A549 (cell line): ENCODE measurements at regions not wholly inside any gene's neighbourhood (a gene's known extent, or its start where the extent isn't known, plus 50 kb on each side); places are given as distances from the start of the nearest gene placed in this dataset.

Experiments used
- ATAC-seq, 2 experiments: fragments of 200-7000 bp in 1 of 2; fragments of >200 bp in 1 of 2; cut with Nextera tagmentation in 1 of 2; cut with Tn5 transposase in 1 of 2; 3 replicates each; pipeline versions ENCODE4 v1.8.0 to v1.9.1; 2018 to 2020; ENCODE audit warnings: mild to moderate bottlenecking in 1 of 2, moderate library complexity in 1 of 2
- CTCF ChIA-PET: fragments of 300-600 bp; sonication (Branson Sonifier 250); formaldehyde crosslinking; extraction: SDS; loops from one replicate; lab custom pipeline; 2021; ENCODE audit warnings: antibody characterized with exemption, inconsistent platforms; lab: Yijun Ruan, JAX
- POLR2A ChIA-PET: fragments of 350-600 bp; formaldehyde crosslinking; extraction: SDS; loops from one replicate; lab custom pipeline; 2021; ENCODE audit warnings: antibody characterized with exemption, inconsistent platforms; lab: Yijun Ruan, JAX
- DNase-seq, 2 experiments: peaks; one replicate each; pipeline versions ENCODE4 v3.0.0 to v3.0.0-alpha.2; 2011 to 2016; ENCODE audit warnings: low read depth in 1 of 2, low spot score in 1 of 2
- FAIRE-seq: peaks from 2 replicates; lab custom pipeline; 2011; peaks lifted over from hg19 to GRCh38; lab: Jason Lieb, UNC
- H3K27ac ChIP-seq, 2 experiments: fragments of >200 bp; sonication (Bioruptor Twin); formaldehyde crosslinking; 3 replicates each; pipeline ENCODE4 v1.5.1; 2016 to 2017
- H3K4me1 ChIP-seq: fragments of >200 bp; sonication (Bioruptor Twin); formaldehyde crosslinking; 3 replicates; pipeline ENCODE4 v1.6.1; 2016
- H3K4me2 ChIP-seq: fragments of >200 bp; sonication (Bioruptor Twin); formaldehyde crosslinking; 3 replicates; pipeline ENCODE4 v1.6.1; 2016
- H3K4me3 ChIP-seq: fragments of >200 bp; sonication (Bioruptor Twin); formaldehyde crosslinking; 3 replicates; pipeline ENCODE4 v1.5.1; 2016
- H3K9me3 ChIP-seq: fragments of >200 bp; sonication (Bioruptor Twin); formaldehyde crosslinking; 3 replicates; pipeline ENCODE4 v1.6.1; 2016
- CBX2 ChIP-seq: fragments of 200-600 bp; sonication (generic); IDR thresholded peaks from 2 replicates; pipeline ENCODE4 v1.6.1; 2016; ENCODE audit warnings: low read depth, mild to moderate bottlenecking, borderline replicate concordance
- CBX8 ChIP-seq: fragments of 200-600 bp; sonication (generic); IDR thresholded peaks from 2 replicates; pipeline ENCODE4 v1.6.1; 2016
- CHD2 ChIP-seq: fragments of 150-350 bp; IDR thresholded peaks from 2 replicates; pipeline ENCODE4 v1.6.1; 2014; ENCODE audit warnings: low read length; ENCODE audit not compliant: partially characterized antibody
- CHD4 ChIP-seq: fragments of 200-600 bp; sonication (generic); IDR thresholded peaks from 2 replicates; pipeline ENCODE4 v1.6.1; 2016; ENCODE audit warnings: antibody characterized with exemption, mild to moderate bottlenecking, borderline replicate concordance
- CTCF ChIP-seq: fragments of >200 bp; sonication (Bioruptor Twin); formaldehyde crosslinking; IDR thresholded peaks from 3 replicates; pipeline ENCODE4 v1.5.1; 2016
- E2F6 ChIP-seq: IDR thresholded peaks from 2 replicates; pipeline ENCODE4 v1.6.1; 2012; ENCODE audit warnings: low read depth, borderline replicate concordance
- EP300 ChIP-seq, 2 experiments: fragments of >200 bp; sonication (Bioruptor Twin); formaldehyde crosslinking; IDR thresholded peaks; 2 replicates in 1 of 2; 3 replicates in 1 of 2; pipeline ENCODE4 v1.6.1; 2016 to 2017
- HDAC2 ChIP-seq: fragments of 200-600 bp; sonication (generic); IDR thresholded peaks from 2 replicates; pipeline ENCODE4 v1.6.1; 2016
- HOXA7 ChIP-seq: fragments of 250-450 bp; sonication (Bioruptor Pico); IDR thresholded peaks from 2 replicates; pipeline ENCODE4 v1.5.0; 2020; ENCODE audit warnings: mild to moderate bottlenecking, moderate library complexity
- HOXB5 ChIP-seq: fragments of 250-450 bp; sonication (Bioruptor Pico); IDR thresholded peaks from 2 replicates; pipeline ENCODE4 v1.5.0; 2020; ENCODE audit warnings: mild to moderate bottlenecking, moderate library complexity
- KDM1A ChIP-seq: fragments of 200-600 bp; sonication (generic); IDR thresholded peaks from 2 replicates; pipeline ENCODE4 v1.6.1; 2016; ENCODE audit warnings: low read depth, mild to moderate bottlenecking
- KDM5A ChIP-seq: fragments of 200-600 bp; sonication (generic); IDR thresholded peaks from 2 replicates; pipeline ENCODE4 v1.6.1; 2016; ENCODE audit warnings: antibody characterized with exemption, mild to moderate bottlenecking
- MAZ ChIP-seq: fragments of 150-350 bp; IDR thresholded peaks from 2 replicates; pipeline ENCODE4 v1.6.1; 2014; ENCODE audit warnings: antibody characterized with exemption, low read depth, low read length, borderline replicate concordance
- NFE2L2 ChIP-seq: fragments of 150-350 bp; conservative IDR thresholded peaks from 2 replicates; pipeline ENCODE4 v1.6.1; 2014; ENCODE audit warnings: low read length
- NPAS2 ChIP-seq: fragments of 250-450 bp; sonication (Bioruptor Pico); IDR thresholded peaks from 2 replicates; pipeline ENCODE4 v1.8.0; 2022; ENCODE audit warnings: mild to moderate bottlenecking, moderate library complexity, borderline replicate concordance
- RAD21 ChIP-seq, 2 experiments: fragments of >200 bp in 1 of 2; sonication (Bioruptor Twin) in 1 of 2; formaldehyde crosslinking in 1 of 2; IDR thresholded peaks in 1 of 2; conservative IDR thresholded peaks in 1 of 2; 2 replicates in 1 of 2; 3 replicates in 1 of 2; pipeline ENCODE4 v1.6.1; 2012 to 2018; ENCODE audit warnings: inconsistent platforms in 1 of 2
- REST ChIP-seq: fragments of 200-600 bp; sonication (generic); IDR thresholded peaks from 2 replicates; pipeline ENCODE4 v1.6.1; 2016; ENCODE audit warnings: antibody characterized with exemption, mild to moderate bottlenecking, moderate library complexity
- RFX5 ChIP-seq: fragments of 450-650 bp; IDR thresholded peaks from 2 replicates; pipeline ENCODE4 v1.7.1; 2014; ENCODE audit warnings: antibody characterized with exemption, mild to moderate bottlenecking, moderate library complexity
- RNF2 ChIP-seq: fragments of 200-600 bp; sonication (generic); IDR thresholded peaks from 2 replicates; pipeline ENCODE4 v1.6.1; 2016; ENCODE audit warnings: low read depth, mild to moderate bottlenecking, antibody characterized with exemption, moderate library complexity, borderline replicate concordance
- TFCP2L1 ChIP-seq: fragments of 250-450 bp; sonication (Bioruptor Pico); IDR thresholded peaks from 2 replicates; pipeline ENCODE4 v1.5.0; 2021; ENCODE audit warnings: mild to moderate bottlenecking
- USF2 ChIP-seq: fragments of 450-650 bp; IDR thresholded peaks from 2 replicates; pipeline ENCODE4 v1.6.1; 2014; ENCODE audit warnings: antibody characterized with exemption
- ZFP36 ChIP-seq: fragments of 450-650 bp; IDR thresholded peaks from 2 replicates; pipeline ENCODE4 v1.6.1; 2014; ENCODE audit warnings: borderline replicate concordance; ENCODE audit not compliant: partially characterized antibody
- ZSCAN20 ChIP-seq: fragments of 250-450 bp; sonication (Bioruptor Pico); IDR thresholded peaks from 2 replicates; pipeline ENCODE4 v1.8.0; 2022; ENCODE audit warnings: mild to moderate bottlenecking, moderate library complexity
- WGBS: methylation state at CpG from one replicate; pipeline ENCODE4 v1.1.6; 2017; ENCODE audit errors: missing lambda C conversion rate; 5-methylcytosine and 5-hydroxymethylcytosine counted together
- TF ChIP-seq, protein P1 (sequence below): fragments of 250-450 bp; sonication (Bioruptor Pico); IDR thresholded peaks from 2 replicates; pipeline ENCODE4 v1.5.0; 2020; ENCODE audit warnings: low read depth, mild to moderate bottlenecking, moderate library complexity
- TF ChIP-seq, protein P2 (sequence below): fragments of >200 bp; sonication (Bioruptor Twin); formaldehyde crosslinking; IDR thresholded peaks from 3 replicates; pipeline ENCODE4 v1.6.1; 2016
- TF ChIP-seq, protein P3 (sequence below): IDR thresholded peaks from 2 replicates; pipeline ENCODE4 v1.6.1; 2012

DNA sequence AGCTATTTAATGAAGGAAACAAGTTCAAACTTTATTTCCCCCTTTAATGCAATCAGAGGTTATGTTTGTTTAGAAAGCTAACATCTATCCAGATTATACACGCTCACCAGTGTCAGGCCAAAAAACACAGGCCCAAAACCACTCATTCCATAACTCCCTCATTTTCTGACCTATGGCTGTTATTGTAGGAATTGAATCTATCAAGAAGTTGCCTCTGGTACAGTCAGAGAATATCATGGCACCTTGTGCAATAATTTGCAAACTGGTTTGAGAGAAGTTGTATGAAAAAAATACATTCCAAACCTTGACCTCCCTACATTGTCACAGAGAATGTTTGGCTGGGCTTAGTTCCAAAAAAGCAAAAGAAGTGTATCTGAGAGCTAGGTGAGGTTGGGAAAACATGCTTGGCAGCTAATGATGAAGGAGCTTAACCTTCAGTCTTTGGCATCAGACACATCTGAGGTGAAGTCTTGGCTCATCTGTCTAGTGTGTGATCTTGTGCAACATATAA, 591.0 kb downstream of the ANKRD50 start:
- 56% methylated on average over 1 of the region's 1 CpG for WGBS
- FAIRE-seq (no peak), ATAC-seq (no peak), DNase-seq (peak in 1 of 2 experiments; percentile 22)
- POLR2A ChIA-PET: interaction anchor here (0.6 kb wide), 1 partner anchor 311 kb away, joined by 4 read pairs; no protein-coding TSS in a partner anchor
- Histone ChIP-seq H3K27ac (no peak overlapping the region), H3K4me3 (no peak overlapping the region), H3K9me3 (no peaks in the 10 kb centered on the region), H3K4me1 (no peaks in the 10 kb centered on the region), H3K4me2 (no peak overlapping the region)
- TF ChIP-seq CHD4 (no peak), HDAC2 (no peak), HOXB5 (no peak), RNF2 (no peak), REST (no peak), EP300 (IDR thresholded peaks at IDR 0.05) (no peak), USF2 (no peak), CBX2 (no peak), RFX5 (no peak), CBX8 (no peak), ZFP36 (no peak), MAZ (no peak), CHD2 (no peak)
- TF ChIP-seq, protein P1, sequence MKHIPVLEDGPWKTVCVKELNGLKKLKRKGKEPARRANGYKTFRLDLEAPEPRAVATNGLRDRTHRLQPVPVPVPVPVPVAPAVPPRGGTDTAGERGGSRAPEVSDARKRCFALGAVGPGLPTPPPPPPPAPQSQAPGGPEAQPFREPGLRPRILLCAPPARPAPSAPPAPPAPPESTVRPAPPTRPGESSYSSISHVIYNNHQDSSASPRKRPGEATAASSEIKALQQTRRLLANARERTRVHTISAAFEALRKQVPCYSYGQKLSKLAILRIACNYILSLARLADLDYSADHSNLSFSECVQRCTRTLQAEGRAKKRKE (CRISPR knock-in tag): no peak
- CTCF ChIA-PET: no interaction called here

- DNase-seq: no peak
- TF ChIP-seq, protein P2, sequence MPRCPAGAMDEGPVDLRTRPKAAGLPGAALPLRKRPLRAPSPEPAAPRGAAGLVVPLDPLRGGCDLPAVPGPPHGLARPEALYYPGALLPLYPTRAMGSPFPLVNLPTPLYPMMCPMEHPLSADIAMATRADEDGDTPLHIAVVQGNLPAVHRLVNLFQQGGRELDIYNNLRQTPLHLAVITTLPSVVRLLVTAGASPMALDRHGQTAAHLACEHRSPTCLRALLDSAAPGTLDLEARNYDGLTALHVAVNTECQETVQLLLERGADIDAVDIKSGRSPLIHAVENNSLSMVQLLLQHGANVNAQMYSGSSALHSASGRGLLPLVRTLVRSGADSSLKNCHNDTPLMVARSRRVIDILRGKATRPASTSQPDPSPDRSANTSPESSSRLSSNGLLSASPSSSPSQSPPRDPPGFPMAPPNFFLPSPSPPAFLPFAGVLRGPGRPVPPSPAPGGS: no peak
- TF ChIP-seq HOXA7: no peak
- TF ChIP-seq CBX2: no peak
- TF ChIP-seq KDM1A: no peak
- TF ChIP-seq E2F6: no peak
- no peak for TF ChIP-seq USF2
- TF ChIP-seq KDM5A: no peak
- TF ChIP-seq, protein P3, sequence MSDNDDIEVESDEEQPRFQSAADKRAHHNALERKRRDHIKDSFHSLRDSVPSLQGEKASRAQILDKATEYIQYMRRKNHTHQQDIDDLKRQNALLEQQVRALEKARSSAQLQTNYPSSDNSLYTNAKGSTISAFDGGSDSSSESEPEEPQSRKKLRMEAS: no peak
- TF ChIP-seq ZSCAN20 (CRISPR knock-in tag): no peak
- no peak for TF ChIP-seq EP300 (IDR thresholded peaks at IDR 0.05)
- TF ChIP-seq CHD4: no peak
- no peak for TF ChIP-seq TFCP2L1
- no peak for TF ChIP-seq CTCF
- no peak for TF ChIP-seq RAD21 (conservative IDR thresholded peaks at IDR 0.05 in 1 of 2, IDR thresholded peaks at IDR 0.05 in 1 of 2)
- TF ChIP-seq NFE2L2: no peak
- TF ChIP-seq NPAS2 (CRISPR knock-in tag): no peak
- Histone ChIP-seq H3K27ac (no peak overlapping the region), H3K9me3 (no peaks in the 10 kb centered on the region), H3K4me2 (no peak overlapping the region), H3K4me3 (no peak overlapping the region), H3K4me1 (no peaks in the 10 kb centered on the region)
- CTCF ChIA-PET: no interaction called here
- ATAC-seq: no peak
- POLR2A ChIA-PET: no interaction called here
- 53% methylated on average over 4 of the region's 4 CpGs for WGBS
- FAIRE-seq: no peak
Observed at GRCh38 chr4:124123181-124123580, 589.4 kb downstream of the ANKRD50 start.
